NCI-H1694 treated with DMSO at 0.1 percent for 48 hours (cell line): ENCODE measurements at regions not wholly inside any gene's neighbourhood (a gene's known extent, or its start where the extent isn't known, plus 50 kb on each side); places are given as distances from the start of the nearest gene placed in this dataset.
"Not testable (repeated sequence)": the region's sequence is repeated elsewhere in the genome, so short reads cannot be mapped to it uniquely, and the experiment has no call there.

ENCODE experiments used
- DNase-seq: peaks from one replicate; lab custom pipeline; 2025; lab: John Stamatoyannopoulos, UW

DNA sequence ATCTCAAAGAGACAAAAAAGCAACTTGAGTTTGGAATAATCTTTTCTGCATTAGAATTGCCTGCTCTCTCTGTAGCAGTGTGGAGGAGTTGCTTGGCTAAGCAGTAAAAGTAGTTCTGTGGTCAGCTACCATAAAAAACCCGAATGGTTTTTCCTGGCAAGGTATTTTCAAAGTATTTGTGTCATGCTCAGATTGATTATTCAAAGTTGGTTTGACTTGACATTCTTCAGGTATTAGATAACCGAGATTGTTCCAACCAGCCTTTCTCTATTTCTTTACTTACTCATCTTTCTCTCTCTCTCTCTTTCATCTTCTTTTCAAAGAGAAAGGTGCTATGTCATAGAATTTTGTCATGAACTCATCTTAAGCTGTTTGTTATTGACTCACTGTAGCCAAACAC lies 404.9 kb downstream of the CPS1 start:
- DNase-seq, result no peak

GRCh38 chr2:210963386-210963785 lies 407.0 kb downstream of the CPS1 start:
- no peak for DNase-seq

GRCh38 chr2:210964141-210964764 lies 407.9 kb downstream of the CPS1 start:
- no peak for DNase-seq

DNA sequence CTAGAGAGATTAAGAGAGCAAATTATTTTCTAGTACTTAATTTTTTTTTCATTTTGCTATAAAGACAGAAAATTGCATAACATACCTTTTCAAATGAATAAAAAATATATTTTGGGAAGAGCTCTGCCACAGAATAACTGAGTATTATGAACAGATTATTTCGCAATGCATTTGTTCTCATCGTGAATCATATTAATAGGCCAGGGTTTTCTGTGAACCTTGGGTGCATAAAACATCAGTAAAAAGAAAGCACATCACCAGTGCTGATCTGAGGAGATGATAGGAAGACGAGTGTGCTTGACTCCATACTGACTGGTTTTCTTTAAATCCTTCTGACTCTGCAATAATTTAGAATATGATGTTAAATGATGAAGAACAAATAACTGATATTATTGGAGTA lies 409.1 kb downstream of the CPS1 start:
- DNase-seq, result no peak

DNA sequence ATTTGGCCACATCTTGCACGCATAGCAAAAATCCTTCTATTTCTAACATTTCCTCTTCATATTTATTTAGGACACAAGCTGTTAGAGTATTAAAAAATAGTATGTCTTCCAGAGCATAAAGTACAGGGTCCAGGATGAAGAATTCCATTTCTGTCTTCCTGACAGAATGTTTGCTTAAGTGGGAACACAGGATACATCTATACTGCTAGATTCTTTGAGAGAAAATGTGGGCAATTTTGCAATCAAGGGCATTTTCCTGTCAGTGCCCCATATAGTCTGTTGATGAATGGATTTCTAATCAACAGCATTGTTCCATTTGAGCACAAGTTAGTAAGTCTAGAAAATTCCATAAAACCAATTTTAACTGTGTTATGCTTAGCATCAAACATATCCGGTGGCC lies 409.9 kb downstream of the CPS1 start:
- no peak for DNase-seq

- DNase-seq, result no peak
Measured at GRCh38 chr2:210971431-210971830, 415.0 kb downstream of the CPS1 start.

DNA sequence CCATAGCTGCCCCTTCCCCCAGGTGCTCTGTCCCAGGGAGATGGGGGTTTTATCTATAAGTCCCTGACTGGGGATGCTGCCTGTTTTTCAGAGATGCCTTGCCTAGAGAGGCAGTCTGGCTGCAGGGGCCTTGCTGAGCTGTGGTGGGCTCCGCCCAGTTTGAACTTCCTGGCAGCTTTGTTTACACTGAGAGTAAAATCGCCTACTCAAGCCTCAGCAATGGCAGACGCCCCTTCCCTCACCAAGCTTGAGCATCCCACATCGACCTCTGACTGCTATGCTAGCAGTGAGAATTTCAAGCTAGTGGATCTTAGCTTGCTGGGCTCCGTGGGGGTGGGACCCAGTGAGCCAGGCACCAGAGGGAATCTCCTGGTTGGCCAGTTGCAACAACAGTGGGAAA lies 430.4 kb downstream of the CPS1 start:
- not testable (repeated sequence) for DNase-seq

GRCh38 chr2:210991107-210991506 lies 434.7 kb downstream of the CPS1 start:
- no peak for DNase-seq

DNA sequence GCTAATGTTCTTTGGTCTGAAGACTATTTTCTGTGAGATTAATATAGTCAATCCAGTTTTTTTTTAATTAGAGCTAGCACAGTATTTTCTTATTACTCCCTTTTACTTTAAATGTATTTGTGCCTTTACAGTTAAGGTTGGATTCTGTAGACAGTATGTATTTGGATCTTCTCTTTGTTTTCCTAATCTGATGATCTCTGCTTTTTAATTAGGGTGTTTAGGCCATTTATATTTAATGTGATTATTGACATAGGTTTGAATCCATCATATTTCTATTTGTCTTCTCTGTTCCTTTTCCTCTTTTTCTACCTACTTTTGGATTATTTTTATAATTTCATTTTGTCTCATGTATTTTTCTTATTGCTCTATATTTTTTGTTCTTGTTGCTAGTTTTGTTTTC lies 437.7 kb downstream of the CPS1 start:
- DNase-seq, result no peak

- DNase-seq, result no peak
Measured at GRCh38 chr2:210997373-210997772, 441.0 kb downstream of the CPS1 start.

DNA sequence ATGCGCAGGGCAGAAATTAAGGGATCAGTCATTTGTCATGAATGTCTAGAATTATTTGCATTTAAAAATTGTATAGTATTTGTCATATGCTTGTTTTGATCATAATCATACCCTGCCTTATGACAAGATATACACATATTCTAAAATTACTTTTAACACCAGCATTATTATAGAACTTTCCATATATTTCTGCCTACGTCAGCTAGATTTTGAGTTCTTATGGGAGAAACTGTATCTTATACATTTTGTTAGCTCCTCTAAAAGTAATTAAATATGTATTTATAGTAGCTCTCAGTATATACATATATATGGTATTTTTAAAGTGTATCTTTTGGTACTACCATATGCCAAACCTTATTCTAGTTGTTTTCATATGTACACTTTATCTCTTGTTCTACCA lies 441.9 kb downstream of the CPS1 start:
- no peak for DNase-seq

DNA sequence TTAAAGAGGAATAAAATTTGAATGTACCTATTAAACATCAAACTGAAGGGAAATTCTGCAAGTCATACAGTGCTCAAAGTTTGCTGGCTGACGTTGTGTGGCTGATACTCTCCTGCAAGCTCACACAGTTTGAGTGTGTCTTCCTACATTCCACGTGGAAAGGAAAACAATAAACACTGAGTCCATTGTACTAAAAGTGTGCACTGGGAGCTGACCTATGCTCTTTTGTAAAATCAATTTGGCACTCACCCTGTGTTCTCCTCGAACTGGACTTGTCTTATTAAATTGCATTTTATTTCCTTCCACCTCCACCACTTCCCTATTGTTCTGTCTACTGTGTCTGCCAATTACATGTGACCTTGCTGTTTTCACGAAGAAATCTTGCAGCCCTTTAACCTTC lies 458.0 kb downstream of the CPS1 start:
- DNase-seq, result no peak

DNA sequence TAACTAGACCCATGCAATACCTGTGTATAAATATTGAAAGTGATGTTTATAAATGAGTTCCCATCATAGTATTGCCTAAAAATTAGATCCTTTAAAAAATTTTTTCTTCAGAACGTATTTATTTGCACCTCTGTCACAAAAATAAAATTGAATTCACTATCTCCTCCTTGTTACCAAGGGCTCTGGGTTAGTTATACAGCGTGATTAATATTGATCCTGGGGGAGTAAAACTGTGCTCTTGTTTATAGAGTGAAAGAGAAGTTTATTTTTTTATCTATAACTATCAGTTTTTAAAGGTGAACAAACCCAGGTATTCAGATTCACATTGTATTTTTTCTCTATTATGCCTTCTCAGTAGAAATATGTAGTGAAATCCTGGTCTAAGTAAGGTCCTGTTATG lies 458.5 kb downstream of the CPS1 start:
- no peak for DNase-seq

DNA sequence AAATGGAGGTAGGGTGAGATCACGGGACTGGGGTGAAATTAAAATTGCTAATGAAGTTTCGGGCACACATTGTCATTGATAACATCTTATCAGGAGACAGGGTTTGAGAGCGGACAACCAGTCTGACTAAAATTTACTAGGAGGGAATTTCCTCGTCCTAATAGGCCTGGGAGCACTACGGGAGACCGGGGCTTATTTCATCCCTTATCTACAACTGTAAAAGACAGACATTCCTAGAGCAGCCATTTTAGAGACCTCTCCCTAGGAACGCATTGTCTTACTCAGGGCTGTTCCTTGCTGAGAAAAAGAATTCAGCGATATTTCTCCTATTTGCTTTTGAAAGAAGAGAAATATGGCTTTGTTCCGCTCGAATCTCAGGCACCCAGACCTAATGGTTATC lies 468.7 kb downstream of the CPS1 start:
- DNase-seq, result not testable (repeated sequence)

DNA sequence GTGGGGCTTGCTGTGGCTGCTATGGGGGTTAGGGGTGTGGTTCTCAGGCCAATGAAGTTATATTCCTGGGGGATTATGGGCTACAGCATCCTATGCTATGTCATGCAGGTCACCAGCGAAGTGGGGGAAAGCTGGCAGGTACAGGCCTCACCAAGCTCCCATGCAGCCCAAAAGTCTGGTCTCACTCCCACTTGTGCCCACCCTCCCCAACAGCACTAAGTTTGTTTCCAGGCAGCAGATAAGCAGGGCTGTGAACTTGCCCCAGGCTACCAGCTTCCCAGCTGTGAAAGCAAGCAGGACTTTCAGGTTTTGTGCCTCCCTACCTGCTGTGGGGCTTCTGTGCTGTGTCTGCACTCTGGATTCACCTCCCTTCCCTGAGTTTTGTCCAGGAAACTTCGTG lies 469.7 kb downstream of the CPS1 start:
- DNase-seq, result no peak

- DNase-seq, result no peak
Measured at GRCh38 chr2:211027976-211028375, 471.6 kb downstream of the CPS1 start.

DNA sequence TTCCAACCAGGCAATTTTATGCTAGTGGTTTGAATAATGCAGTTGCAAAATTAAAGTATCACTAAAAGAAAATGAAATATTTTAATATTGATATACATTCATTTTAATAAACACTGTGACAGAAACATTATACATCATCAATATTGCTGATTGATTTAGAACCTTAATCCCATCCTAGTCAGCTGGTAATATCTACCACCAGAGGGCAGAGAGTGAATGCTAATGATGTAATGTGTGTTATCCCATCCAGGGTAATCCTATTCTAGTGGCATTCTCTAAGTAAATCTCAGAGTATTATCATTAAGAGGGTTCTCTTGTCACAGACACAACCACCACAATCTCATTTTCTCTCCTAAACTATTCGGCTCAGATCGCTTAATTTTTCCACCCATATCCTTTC lies 477.4 kb downstream of the CPS1 start:
- DNase-seq, result peak; percentile 37

- DNase-seq, result peak; percentile 32
Measured at GRCh38 chr2:211035548-211036185, 479.3 kb downstream of the CPS1 start.

GRCh38 chr2:211045025-211045424 lies 488.6 kb downstream of the CPS1 start:
- no peak for DNase-seq

GRCh38 chr2:211049321-211050018 lies 493.1 kb downstream of the CPS1 start:
- DNase-seq, result no peak

DNA sequence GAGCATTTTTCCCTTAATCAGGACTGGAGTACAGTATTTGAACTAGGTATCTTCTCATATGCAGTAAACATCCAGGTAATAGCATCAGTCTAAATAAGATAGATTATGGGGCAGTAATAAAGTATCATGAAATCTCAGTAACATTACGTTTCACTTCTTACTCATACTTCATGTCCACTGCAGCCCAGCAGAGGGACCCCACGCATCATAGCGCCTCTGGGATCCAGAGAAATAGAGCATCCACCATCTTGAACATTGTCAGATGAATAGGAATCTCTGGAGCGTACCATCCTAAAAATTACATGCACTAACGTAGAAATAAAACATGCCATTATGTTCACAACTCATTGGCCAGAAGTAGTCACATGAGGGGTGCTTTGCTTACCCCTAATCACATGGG lies 499.0 kb downstream of the CPS1 start:
- no peak for DNase-seq

GRCh38 chr2:211061612-211062296 lies 505.4 kb downstream of the CPS1 start:
- no peak for DNase-seq

- DNase-seq, result no peak
Measured at GRCh38 chr2:211062297-211062612, 505.9 kb downstream of the CPS1 start.
